ENCODE measurements at regions not wholly inside any gene's neighbourhood (a gene's known extent, or its start where the extent isn't known, plus 50 kb on each side); places are given as distances from the start of the nearest gene placed in this dataset.

- no peak for TF ChIP-seq CTCF (conservative IDR thresholded peaks at IDR 0.05 in 1 of 2, IDR thresholded peaks at IDR 0.05 in 1 of 2; ENCODE audit: extremely low read depth in 1 of 2, insufficient read depth in 1 of 2, low read depth in 1 of 2, low read length in 2 of 2)
- no peak for TF ChIP-seq EZH2 (IDR thresholded peaks at IDR 0.05; ENCODE audit: borderline replicate concordance, low read length)
These were observed 484.5 kb upstream of the ZMIZ1 start for GRCh38 chr10:78584266-78584665.

Measured in mammary epithelial cell (primary cell).